ENCODE measurements at regions not wholly inside any gene's neighbourhood (a gene's known extent, or its start where the extent isn't known, plus 50 kb on each side); places are given as distances from the start of the nearest gene placed in this dataset.

GRCh38 chr17:77455111-77455890 lies 314.5 kb downstream of the SEC14L1 start:
- peak overlapping the region; percentile 90 for H3K4me3 ChIP-seq (replicated peaks; ENCODE audit: low read depth, low read length)
- H3K27me3 ChIP-seq (replicated peaks; ENCODE audit: control insufficient read depth, insufficient read depth, low read length): no peaks in the 10 kb centered on the region
- no peak for DNase-seq (ENCODE audit: extremely low read depth, insufficient read length)
- H3K36me3 ChIP-seq (ENCODE audit: control insufficient read depth, insufficient read depth, low read length): peaks cover 12% of the 10 kb centered on the region
- no peak for TF ChIP-seq CTCF (IDR thresholded peaks at IDR 0.05; ENCODE audit: insufficient read depth, low read length, poor library complexity, severe bottlenecking)

- DNase-seq (ENCODE audit: extremely low read depth, insufficient read length): no peak
- Histone ChIP-seq H3K36me3 (ENCODE audit: control insufficient read depth, insufficient read depth, low read length) (peaks cover 12% of the 10 kb centered on the region), H3K27me3 (replicated peaks; ENCODE audit: control insufficient read depth, insufficient read depth, low read length) (no peaks in the 10 kb centered on the region), H3K4me3 (replicated peaks; ENCODE audit: low read depth, low read length) (peak overlapping the region; percentile 90)
- TF ChIP-seq CTCF (IDR thresholded peaks at IDR 0.05; ENCODE audit: insufficient read depth, low read length, poor library complexity, severe bottlenecking): no peak
Observed at GRCh38 chr17:77455891-77456260, 315.1 kb downstream of the SEC14L1 start.

- peaks cover 12% of the 10 kb centered on the region for H3K36me3 ChIP-seq (ENCODE audit: control insufficient read depth, insufficient read depth, low read length)
Observed at GRCh38 chr17:77456271-77456950, 315.6 kb downstream of the SEC14L1 start.

GRCh38 chr17:77456951-77457548 lies 316.3 kb downstream of the SEC14L1 start:
- Histone ChIP-seq H3K4me3 (replicated peaks; ENCODE audit: low read depth, low read length) (peak overlapping the region; percentile 90), H3K36me3 (ENCODE audit: control insufficient read depth, insufficient read depth, low read length) (peaks cover 12% of the 10 kb centered on the region), H3K27me3 (replicated peaks; ENCODE audit: control insufficient read depth, insufficient read depth, low read length) (no peaks in the 10 kb centered on the region)
- TF ChIP-seq CTCF (IDR thresholded peaks at IDR 0.05; ENCODE audit: insufficient read depth, low read length, poor library complexity, severe bottlenecking): peak; percentile 26
- DNase-seq (ENCODE audit: extremely low read depth, insufficient read length): no peak

More at GRCh38 chr17:77456271-77456950, 315.6 kb downstream of the SEC14L1 start:
- TF ChIP-seq CTCF (IDR thresholded peaks at IDR 0.05; ENCODE audit: insufficient read depth, low read length, poor library complexity, severe bottlenecking): no peak
- DNase-seq (ENCODE audit: extremely low read depth, insufficient read length): no peak
- Histone ChIP-seq H3K4me3 (replicated peaks; ENCODE audit: low read depth, low read length) (peak overlapping the region; percentile 90), H3K27me3 (replicated peaks; ENCODE audit: control insufficient read depth, insufficient read depth, low read length) (no peaks in the 10 kb centered on the region)

- DNase-seq (ENCODE audit: extremely low read depth, insufficient read length): no peak
- Histone ChIP-seq H3K36me3 (ENCODE audit: control insufficient read depth, insufficient read depth, low read length) (peaks cover 12% of the 10 kb centered on the region), H3K4me3 (replicated peaks; ENCODE audit: low read depth, low read length) (peak overlapping the region; percentile 90), H3K27me3 (replicated peaks; ENCODE audit: control insufficient read depth, insufficient read depth, low read length) (no peaks in the 10 kb centered on the region)
- TF ChIP-seq CTCF (IDR thresholded peaks at IDR 0.05; ENCODE audit: insufficient read depth, low read length, poor library complexity, severe bottlenecking): no peak
Observed at GRCh38 chr17:77457572-77458201, 316.9 kb downstream of the SEC14L1 start.

All from GM06990 (cell line).